ENCODE measurements at regions not wholly inside any gene's neighbourhood (a gene's known extent, or its start where the extent isn't known, plus 50 kb on each side); places are given as distances from the start of the nearest gene placed in this dataset.

DNA sequence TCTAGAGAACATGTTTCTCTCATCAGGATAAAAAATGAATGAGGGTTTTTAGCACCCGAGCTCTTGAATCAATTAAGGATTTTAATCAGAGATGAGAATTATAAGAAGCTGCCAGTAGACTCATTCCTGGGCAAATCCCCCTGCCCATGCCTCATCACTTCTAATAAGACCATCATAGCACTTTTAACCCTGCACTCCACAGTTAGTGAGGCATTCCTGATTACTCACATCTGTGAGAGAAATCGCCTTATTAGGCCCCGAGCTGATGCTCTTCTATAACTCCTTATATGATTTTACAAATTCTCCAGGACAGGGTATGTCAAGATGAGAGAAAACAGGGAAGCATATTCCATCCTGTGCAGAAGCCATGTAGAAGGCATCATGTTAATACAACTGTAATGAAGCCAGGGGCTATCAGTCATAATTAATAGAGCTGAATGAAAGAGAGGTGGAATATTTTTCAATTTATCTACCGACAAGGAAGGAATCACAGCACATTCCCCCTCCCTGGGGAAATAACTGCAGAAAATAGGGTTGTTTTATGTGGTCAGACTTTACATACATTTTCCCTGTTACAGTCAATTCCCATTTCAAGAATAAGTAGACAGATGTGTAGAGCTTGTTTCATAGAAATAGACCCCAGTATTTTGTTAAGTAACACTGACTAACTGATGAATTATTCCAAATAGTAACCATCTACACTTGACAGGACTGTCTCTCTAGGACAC, 272.7 kb downstream of the HHIPL2 start:
- H4K5ac ChIP-seq (ENCODE audit: insufficient read length, low read depth, low read length) = no peak overlapping the region
- no peak for DNase-seq (ENCODE audit: low read depth in 1 of 2, low spot score in 2 of 2)
- no peak overlapping the region for H3K23ac ChIP-seq (ENCODE audit: insufficient read length)
- H2BK20ac ChIP-seq (ENCODE audit: low read length) = no peak overlapping the region
- H3K56ac ChIP-seq (replicated peaks; ENCODE audit: insufficient read length, low read depth, low read length) = no peak overlapping the region
- no peak overlapping the region for H3K18ac ChIP-seq (ENCODE audit: extremely low read depth, low read length)
- no peak overlapping the region for H4K8ac ChIP-seq (ENCODE audit: extremely low read depth, insufficient read depth, low read length)
- FAIRE-seq = no peak
- H3K14ac ChIP-seq (ENCODE audit: insufficient read length) = no peak overlapping the region
- H3K9ac ChIP-seq (replicated peaks in 1 of 4; ENCODE audit: extremely low read depth in 1 of 4, low read depth in 3 of 4, low read length in 3 of 4) = no peak overlapping the region
- no peak overlapping the region for H2AK5ac ChIP-seq (ENCODE audit: low read depth, low read length)
- no peak overlapping the region for H2BK120ac ChIP-seq (replicated peaks; ENCODE audit: low read depth, low read length)
- 83% methylated on average over 4 of the region's 4 CpGs; no CpG with 5 or more reads in 1 of the 2 experiments for WGBS, 2 experiments (ENCODE audit: extremely low coverage in 1 of 2, insufficient coverage in 1 of 2, insufficient read length in 1 of 2, insufficient replicate concordance in 2 of 2, low coverage in 1 of 2, low lambda C conversion rate in 2 of 2, missing lambda C conversion rate in 1 of 2)
- H3K4me1 ChIP-seq (replicated peaks in 1 of 4; ENCODE audit: control insufficient read depth in 3 of 4, insufficient read depth in 4 of 4, low read length in 3 of 4) = no peaks in the 10 kb centered on the region
- no peak overlapping the region for H3K4me3 ChIP-seq (ENCODE audit: extremely low read depth in 1 of 4, insufficient read depth in 2 of 4, low read depth in 3 of 4, low read length in 4 of 4)
- TF ChIP-seq RXRA (IDR thresholded peaks at IDR 0.05; ENCODE audit: insufficient read depth, low read depth, low read length) (no peak), GABPA (IDR thresholded peaks at IDR 0.05; ENCODE audit: borderline replicate concordance, insufficient read depth, low read length) (no peak), ZNF274 (IDR thresholded peaks at IDR 0.05; ENCODE audit: borderline replicate concordance, extremely low read depth, low read length) (no peak), YY1 (IDR thresholded peaks at IDR 0.05; ENCODE audit: low read depth, low read length) (no peak), TAF1 (IDR thresholded peaks at IDR 0.05; ENCODE audit: low read depth, low read length) (no peak)
- no peaks in the 10 kb centered on the region for H3K79me1 ChIP-seq (ENCODE audit: low read depth, low read length)
- no peak overlapping the region for H4K91ac ChIP-seq (replicated peaks; ENCODE audit: insufficient read length, low read length)
- no peaks in the 10 kb centered on the region for H3K27me3 ChIP-seq (replicated peaks in 1 of 4; ENCODE audit: control insufficient read depth in 3 of 4, extremely low read depth in 1 of 4, insufficient read depth in 3 of 4, low read length in 3 of 4)
- no peaks in the 10 kb centered on the region for H3K79me2 ChIP-seq (ENCODE audit: control insufficient read depth in 1 of 2, insufficient read depth in 2 of 2, low read length in 2 of 2)
- H2AFZ ChIP-seq (ENCODE audit: low read length) = no peak overlapping the region
- no peak overlapping the region for H3K4ac ChIP-seq (replicated peaks; ENCODE audit: insufficient read length, low read depth, low read length)
- H3K27ac ChIP-seq (ENCODE audit: low read depth, low read length) = no peak overlapping the region
- H3K9me3 ChIP-seq (ENCODE audit: insufficient read depth in 2 of 2, low read depth in 1 of 2, low read length in 1 of 2) = no peaks in the 10 kb centered on the region
- H2BK12ac ChIP-seq (ENCODE audit: low read depth, low read length) = no peak overlapping the region
- no peaks in the 10 kb centered on the region for H3K36me3 ChIP-seq (ENCODE audit: control insufficient read depth in 2 of 4, insufficient read depth in 4 of 4, low read length in 3 of 4)
- H3K23me2 ChIP-seq (ENCODE audit: low read depth, low read length) = no peaks in the 10 kb centered on the region
- H3K4me2 ChIP-seq (ENCODE audit: insufficient read depth in 1 of 2, low read depth in 2 of 2, low read length in 2 of 2) = no peak overlapping the region
- CTCF ChIA-PET (ENCODE audit: partially characterized antibody) = interaction anchor here (0.7 to 1.4 kb wide), 5 partner anchors 11 to 359 kb away, joined by 3 to 4 read pairs (median 3); no protein-coding TSS in a partner anchor
- H2BK15ac ChIP-seq (ENCODE audit: low read length) = no peak overlapping the region
- POLR2A ChIA-PET (ENCODE audit: partially characterized antibody) = no interaction called here
- H4K20me1 ChIP-seq (replicated peaks in 1 of 2; ENCODE audit: control insufficient read depth in 1 of 2, insufficient read depth in 2 of 2, low read length in 2 of 2) = no peaks in the 10 kb centered on the region
- no peak overlapping the region for H2BK5ac ChIP-seq (ENCODE audit: low read depth, low read length)

Measured in H1 (cell line).